Activated naive CD4-positive, alpha-beta T cell treated with anti-CD3 and anti-CD28 coated beads, Interleukin-2, amount 50 U/mL, for 72 hours (primary cell): ENCODE measurements at regions not wholly inside any gene's neighbourhood (a gene's known extent, or its start where the extent isn't known, plus 50 kb on each side); places are given as distances from the start of the nearest gene placed in this dataset.
A peak's percentile ranks its signal among the peaks of the same experiment; 100 is the strongest.
"Not testable (repeated sequence)": the region's sequence is repeated elsewhere in the genome, so short reads cannot be mapped to it uniquely, and the experiment has no call there.

Experiments
- ATAC-seq, 2 donors: fragments of 150-1000 bp; cut with Tn5 transposase; 2 replicates each; pipeline ENCODE4 v1.10.0; 2021; ENCODE audit warnings: mild to moderate bottlenecking in 2 of 2, moderate library complexity in 2 of 2
- DNase-seq, 2 donors: peaks; one replicate each; pipeline ENCODE4 v3.0.0; 2021 to 2022; ENCODE audit warnings: low spot score in 2 of 2
- H3K27ac Mint-ChIP-seq, 2 donors: one replicate each; pipeline ENCODE4 v1.8.0; 2022; ENCODE audit warnings: mild to moderate bottlenecking in 2 of 2, mixed read lengths in 2 of 2
- H3K36me3 Mint-ChIP-seq, 2 donors: one replicate each; pipeline ENCODE4 v1.8.0; 2022; ENCODE audit warnings: mixed read lengths in 2 of 2
- H3K9me3 Mint-ChIP-seq, 2 donors: one replicate each; pipeline ENCODE4 v1.8.0; 2022; ENCODE audit warnings: mixed read lengths in 2 of 2

GRCh38 chr14:37760275-37760674, 164.8 kb downstream of the TTC6 start:
- not testable (repeated sequence) for H3K36me3 Mint-ChIP-seq, ATAC-seq, DNase-seq, H3K27ac Mint-ChIP-seq
- H3K9me3 Mint-ChIP-seq: peaks cover 16 to 17% of the 10 kb centered on the region in 2 donors

- peaks cover 0 to 7% of the 10 kb centered on the region in 2 donors for H3K36me3 Mint-ChIP-seq
- H3K9me3 Mint-ChIP-seq: peaks cover 18 to 19% of the 10 kb centered on the region in 2 donors
- no peak overlapping the region for H3K27ac Mint-ChIP-seq
- ATAC-seq: no peak
- DNase-seq: no peak
These were observed 167.8 kb downstream of the TTC6 start for GRCh38 chr14:37763266-37763665.

GRCh38 chr14:37772283-37772682, 176.9 kb downstream of the TTC6 start:
- H3K36me3 Mint-ChIP-seq, ATAC-seq, DNase-seq, H3K27ac Mint-ChIP-seq: not testable (repeated sequence)
- H3K9me3 Mint-ChIP-seq: peaks cover 6 to 26% of the 10 kb centered on the region in 2 donors

DNA sequence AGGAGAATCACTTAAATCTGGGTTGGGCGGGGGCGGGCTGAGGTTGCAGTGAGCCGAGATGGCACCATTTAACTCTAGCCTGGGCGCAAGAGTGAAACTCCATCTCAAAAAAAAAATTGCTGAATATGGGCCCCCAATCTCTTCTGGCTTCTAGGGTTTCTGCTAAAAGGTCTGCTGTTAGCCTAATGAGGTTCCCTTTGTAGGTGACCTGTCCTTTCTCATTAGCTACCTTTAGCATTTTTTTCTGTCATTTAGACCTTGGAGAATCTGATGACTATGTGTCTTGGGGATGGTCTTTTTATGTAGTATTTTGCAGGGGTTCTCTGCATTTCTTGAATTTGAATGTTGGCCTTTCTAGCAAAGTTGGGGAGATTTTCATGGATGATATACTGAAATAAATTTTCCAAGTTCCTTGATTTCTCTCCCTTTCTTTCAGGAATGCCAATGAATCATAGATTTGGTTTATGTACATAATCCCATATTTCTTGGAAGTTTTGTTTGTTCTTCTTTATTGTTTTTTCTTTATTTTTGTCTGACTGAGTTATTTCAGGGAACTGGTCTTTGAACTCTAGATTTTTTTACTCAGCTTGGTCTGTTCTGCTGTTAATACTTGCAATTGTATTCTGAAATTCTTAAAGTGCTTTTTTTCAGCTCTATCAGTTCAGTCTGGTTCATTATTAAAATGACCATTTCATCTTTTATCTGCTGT, 181.5 kb downstream of the TTC6 start:
- no peak for DNase-seq
- no peak for ATAC-seq
- Mint-ChIP-seq H3K27ac (no peak overlapping the region), H3K9me3 (peaks cover 14 to 33% of the 10 kb centered on the region in 2 donors), H3K36me3 (peaks cover 0 to 8% of the 10 kb centered on the region in 2 donors)

GRCh38 chr14:37778135-37778943, 182.9 kb downstream of the TTC6 start:
- no peaks in the 10 kb centered on the region for H3K36me3 Mint-ChIP-seq
- DNase-seq (no peak), ATAC-seq (no peak)
- peaks cover 9 to 27% of the 10 kb centered on the region in 2 donors for H3K9me3 Mint-ChIP-seq
- H3K27ac Mint-ChIP-seq: peak overlapping the region in 1 of 2 donors; percentile 16

GRCh38 chr14:37779480-37779879, 184.1 kb downstream of the TTC6 start:
- no peaks in the 10 kb centered on the region for H3K36me3 Mint-ChIP-seq
- no peak for DNase-seq

GRCh38 chr14:37780731-37781130, 185.3 kb downstream of the TTC6 start:
- not testable (repeated sequence) for H3K27ac Mint-ChIP-seq, H3K36me3 Mint-ChIP-seq, DNase-seq, ATAC-seq
- H3K9me3 Mint-ChIP-seq: peaks cover 15 to 28% of the 10 kb centered on the region in 2 donors

More at GRCh38 chr14:37779480-37779879, 184.1 kb downstream of the TTC6 start:
- peaks cover 15 to 24% of the 10 kb centered on the region in 2 donors for H3K9me3 Mint-ChIP-seq
- no peak for ATAC-seq
- no peak overlapping the region for H3K27ac Mint-ChIP-seq

DNA sequence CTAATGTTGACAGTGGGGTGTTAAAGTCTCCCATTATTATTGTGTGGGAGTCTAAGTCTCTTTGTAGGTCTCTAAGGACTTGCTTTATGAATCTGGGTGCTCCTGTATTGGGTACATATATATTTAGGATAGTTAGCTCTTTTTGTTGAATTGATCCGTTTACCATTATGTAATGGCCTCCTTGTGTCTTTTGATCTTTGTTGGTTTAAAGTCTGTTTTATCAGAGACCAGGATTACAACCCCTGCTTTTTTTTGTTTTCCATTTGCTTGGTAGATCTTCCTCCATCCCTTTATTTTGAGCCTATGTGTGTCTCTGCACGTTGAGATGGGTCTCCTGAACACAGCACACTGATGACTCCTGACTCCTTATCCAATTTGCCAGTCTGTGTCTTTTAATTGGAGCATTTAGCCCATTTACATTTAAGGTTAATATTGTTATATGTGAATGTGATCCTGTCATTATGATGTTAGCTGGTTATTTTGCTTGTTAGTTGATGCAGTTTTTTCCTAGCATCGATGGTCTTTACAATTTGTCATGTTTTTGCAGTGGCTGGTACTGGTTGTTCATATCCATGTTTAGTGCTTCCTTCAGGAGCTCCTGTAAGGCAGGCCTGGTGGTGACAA, 188.9 kb downstream of the TTC6 start:
- ATAC-seq, DNase-seq, H3K27ac Mint-ChIP-seq, H3K36me3 Mint-ChIP-seq: not testable (repeated sequence)
- H3K9me3 Mint-ChIP-seq: peaks cover 12 to 18% of the 10 kb centered on the region in 2 donors

DNA sequence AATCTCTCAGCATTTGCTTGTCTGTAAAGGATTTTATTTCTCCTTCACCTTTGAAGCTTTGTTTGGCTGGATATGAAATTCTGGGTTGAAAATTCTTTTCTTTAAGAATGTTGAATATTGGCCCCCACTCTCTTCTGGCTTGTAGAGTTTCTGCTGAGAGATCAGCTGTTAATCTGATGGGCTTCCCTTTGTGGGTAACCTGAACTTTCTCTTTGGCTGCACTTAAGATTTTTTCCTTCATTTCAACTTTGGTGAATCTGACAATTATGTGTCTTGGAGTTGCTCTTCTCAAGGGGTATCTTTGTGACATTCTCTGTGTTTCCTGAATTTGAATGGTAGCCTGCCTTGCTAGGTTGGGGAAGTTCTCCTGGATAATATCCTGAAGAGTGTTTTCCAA, 189.4 kb downstream of the TTC6 start:
- not testable (repeated sequence) for ATAC-seq, H3K36me3 Mint-ChIP-seq

GRCh38 chr14:37785298-37785697, 189.9 kb downstream of the TTC6 start:
- H3K9me3 Mint-ChIP-seq: peaks cover 12 to 18% of the 10 kb centered on the region in 2 donors
- DNase-seq, H3K36me3 Mint-ChIP-seq, H3K27ac Mint-ChIP-seq, ATAC-seq: not testable (repeated sequence)

More for the DNA sequence above, 189.4 kb downstream of the TTC6 start:
- H3K9me3 Mint-ChIP-seq: peaks cover 12 to 18% of the 10 kb centered on the region in 2 donors
- DNase-seq, H3K27ac Mint-ChIP-seq: not testable (repeated sequence)

DNA sequence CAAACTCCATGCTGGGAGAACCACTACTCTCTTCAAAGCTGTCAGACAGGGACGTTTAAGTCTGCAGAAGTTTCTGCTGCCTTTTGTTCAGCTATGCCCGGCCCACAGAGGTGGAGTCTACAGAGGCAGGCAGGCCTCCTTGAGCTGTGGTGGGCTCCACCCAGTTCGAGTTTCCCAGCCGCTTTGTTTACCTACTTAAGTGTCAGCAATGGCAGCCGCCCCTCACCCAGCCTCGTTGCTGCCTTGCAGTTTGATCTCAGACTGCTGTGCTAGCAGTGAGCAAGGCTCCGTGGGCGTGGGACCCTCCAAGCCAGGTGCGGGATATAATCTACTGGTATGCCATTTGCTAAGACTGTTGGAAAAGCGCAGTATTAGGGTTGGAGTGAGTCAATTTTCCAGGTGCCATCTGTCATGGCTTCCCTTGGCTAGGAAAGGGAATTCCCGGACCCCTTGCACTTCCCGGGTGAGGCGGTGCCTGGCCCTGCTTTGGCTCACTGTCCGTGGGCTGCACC, 190.7 kb downstream of the TTC6 start:
- H3K36me3 Mint-ChIP-seq, ATAC-seq, DNase-seq, H3K27ac Mint-ChIP-seq: not testable (repeated sequence)
- peaks cover 8 to 14% of the 10 kb centered on the region in 2 donors for H3K9me3 Mint-ChIP-seq

DNA sequence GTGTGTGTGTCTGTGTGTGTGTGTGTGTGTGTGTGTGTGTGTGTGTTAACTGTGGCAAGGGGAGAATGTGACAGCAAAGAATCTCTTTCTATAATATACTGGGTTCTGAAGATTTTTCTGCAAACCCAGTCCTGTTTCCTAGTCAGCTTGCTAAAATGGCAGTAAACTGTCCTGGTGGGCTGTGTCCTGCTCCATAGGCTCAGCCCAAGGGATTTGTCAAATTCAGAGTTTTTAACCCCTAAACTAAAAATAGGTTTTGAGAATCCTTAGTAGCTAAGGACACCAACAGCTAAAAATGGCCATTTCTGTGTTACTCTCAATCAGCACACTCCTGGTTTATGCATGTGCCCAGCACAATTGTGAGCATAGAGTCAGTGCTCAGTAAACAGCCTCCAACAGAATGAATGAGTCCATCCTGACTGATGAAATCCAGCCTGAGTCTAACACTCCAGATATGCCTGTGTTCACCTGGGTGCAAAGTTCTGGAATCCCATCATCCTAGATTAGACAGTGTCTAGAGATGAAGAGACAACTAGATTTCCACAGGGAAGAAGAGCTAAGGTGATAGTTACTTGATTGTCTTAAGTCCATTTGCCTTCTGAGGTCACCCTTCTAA, 192.6 kb downstream of the TTC6 start:
- peaks cover 8 to 14% of the 10 kb centered on the region in 2 donors for H3K9me3 Mint-ChIP-seq
- no peak overlapping the region for H3K27ac Mint-ChIP-seq
- peaks cover 0 to 4% of the 10 kb centered on the region in 2 donors for H3K36me3 Mint-ChIP-seq
- ATAC-seq: no peak
- DNase-seq: no peak

- Mint-ChIP-seq H3K27ac (no peak overlapping the region), H3K9me3 (no peaks in the 10 kb centered on the region), H3K36me3 (no peaks in the 10 kb centered on the region)
- ATAC-seq (no peak), DNase-seq (no peak)
These were observed 196.1 kb downstream of the TTC6 start for GRCh38 chr14:37791384-37792036.

DNA sequence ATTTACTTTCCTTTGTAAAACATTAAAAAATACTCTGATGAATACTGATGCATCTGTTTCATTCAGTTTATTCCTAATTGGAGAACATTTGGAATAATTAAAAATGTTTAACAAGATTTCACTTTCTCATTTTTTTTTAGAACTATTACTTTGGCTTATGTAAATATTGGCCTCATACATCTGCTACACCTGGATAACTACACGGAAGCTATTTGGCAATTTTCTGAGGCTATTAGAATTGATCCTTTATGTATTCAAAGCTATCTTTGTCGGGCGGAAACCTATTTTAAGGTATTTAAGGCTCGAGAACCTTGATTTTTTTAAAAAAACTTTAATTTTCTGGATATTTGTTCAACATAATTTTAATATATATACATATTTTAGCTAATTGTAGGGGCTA, 196.7 kb downstream of the TTC6 start:
- no peaks in the 10 kb centered on the region for H3K36me3 Mint-ChIP-seq
- no peak for ATAC-seq
- H3K9me3 Mint-ChIP-seq: no peaks in the 10 kb centered on the region
- no peak for DNase-seq
- no peak overlapping the region for H3K27ac Mint-ChIP-seq

- peaks cover 0 to 8% of the 10 kb centered on the region in 2 donors for H3K9me3 Mint-ChIP-seq
- DNase-seq (no peak), ATAC-seq (no peak)
- no peaks in the 10 kb centered on the region for H3K36me3 Mint-ChIP-seq
- no peak overlapping the region for H3K27ac Mint-ChIP-seq
These were observed 201.4 kb downstream of the TTC6 start for GRCh38 chr14:37796703-37797416.
